ENCODE measurements at regions not wholly inside any gene's neighbourhood (a gene's known extent, or its start where the extent isn't known, plus 50 kb on each side); places are given as distances from the start of the nearest gene placed in this dataset.

DNA sequence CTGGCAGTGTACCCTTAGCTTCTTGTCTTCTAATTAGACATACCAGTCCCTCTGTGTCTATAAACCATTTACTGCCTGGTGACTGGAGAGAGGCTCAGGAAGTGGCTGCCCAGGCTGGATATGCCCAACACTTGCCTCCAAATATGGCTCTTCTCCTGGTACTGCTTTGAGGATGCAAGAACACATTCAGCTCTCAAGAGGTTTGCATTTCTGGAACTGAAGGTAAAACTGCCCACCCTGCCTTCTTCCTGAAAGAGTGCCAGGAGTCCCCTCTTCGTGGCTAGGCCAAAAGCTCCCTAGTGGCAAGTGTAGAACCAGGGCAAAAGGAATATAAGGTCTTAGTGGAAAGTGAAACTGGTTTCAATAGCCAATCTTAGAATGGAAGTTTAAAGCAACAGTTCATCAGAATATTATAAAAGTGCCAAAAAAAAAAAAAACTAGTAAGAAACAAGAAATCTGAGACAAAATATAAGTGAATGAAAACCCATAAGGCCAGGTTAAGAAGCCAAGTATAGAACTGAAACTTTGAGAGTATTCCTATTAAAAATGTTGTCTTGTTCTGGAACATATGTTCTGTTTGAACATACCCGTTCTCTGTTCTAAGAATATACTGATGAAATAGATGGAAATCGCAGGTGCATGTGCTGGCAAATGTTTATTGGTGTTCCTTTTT is 77.2 kb upstream of the CTTNBP2NL start:
- no peak for DNase-seq
- no peaks in the 10 kb centered on the region for H3K36me3 Mint-ChIP-seq (ENCODE audit: low read depth)
- TF ChIP-seq, protein P1, sequence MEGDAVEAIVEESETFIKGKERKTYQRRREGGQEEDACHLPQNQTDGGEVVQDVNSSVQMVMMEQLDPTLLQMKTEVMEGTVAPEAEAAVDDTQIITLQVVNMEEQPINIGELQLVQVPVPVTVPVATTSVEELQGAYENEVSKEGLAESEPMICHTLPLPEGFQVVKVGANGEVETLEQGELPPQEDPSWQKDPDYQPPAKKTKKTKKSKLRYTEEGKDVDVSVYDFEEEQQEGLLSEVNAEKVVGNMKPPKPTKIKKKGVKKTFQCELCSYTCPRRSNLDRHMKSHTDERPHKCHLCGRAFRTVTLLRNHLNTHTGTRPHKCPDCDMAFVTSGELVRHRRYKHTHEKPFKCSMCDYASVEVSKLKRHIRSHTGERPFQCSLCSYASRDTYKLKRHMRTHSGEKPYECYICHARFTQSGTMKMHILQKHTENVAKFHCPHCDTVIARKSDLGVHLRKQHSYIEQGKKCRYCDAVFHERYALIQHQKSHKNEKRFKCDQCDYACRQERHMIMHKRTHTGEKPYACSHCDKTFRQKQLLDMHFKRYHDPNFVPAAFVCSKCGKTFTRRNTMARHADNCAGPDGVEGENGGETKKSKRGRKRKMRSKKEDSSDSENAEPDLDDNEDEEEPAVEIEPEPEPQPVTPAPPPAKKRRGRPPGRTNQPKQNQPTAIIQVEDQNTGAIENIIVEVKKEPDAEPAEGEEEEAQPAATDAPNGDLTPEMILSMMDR (IDR thresholded peaks at IDR 0.05): no peak
- peaks cover 35% of the 10 kb centered on the region for H3K27me3 Mint-ChIP-seq (ENCODE audit: insufficient read depth)
- H3K4me3 Mint-ChIP-seq: no peak overlapping the region
- peaks cover 6% of the 10 kb centered on the region; the same call in 1 of the 2 replicates for H3K4me1 Mint-ChIP-seq (ENCODE audit: low read depth)
- no peaks in the 10 kb centered on the region for H3K9me3 Mint-ChIP-seq
- no peak overlapping the region for H3K27ac Mint-ChIP-seq

DNA sequence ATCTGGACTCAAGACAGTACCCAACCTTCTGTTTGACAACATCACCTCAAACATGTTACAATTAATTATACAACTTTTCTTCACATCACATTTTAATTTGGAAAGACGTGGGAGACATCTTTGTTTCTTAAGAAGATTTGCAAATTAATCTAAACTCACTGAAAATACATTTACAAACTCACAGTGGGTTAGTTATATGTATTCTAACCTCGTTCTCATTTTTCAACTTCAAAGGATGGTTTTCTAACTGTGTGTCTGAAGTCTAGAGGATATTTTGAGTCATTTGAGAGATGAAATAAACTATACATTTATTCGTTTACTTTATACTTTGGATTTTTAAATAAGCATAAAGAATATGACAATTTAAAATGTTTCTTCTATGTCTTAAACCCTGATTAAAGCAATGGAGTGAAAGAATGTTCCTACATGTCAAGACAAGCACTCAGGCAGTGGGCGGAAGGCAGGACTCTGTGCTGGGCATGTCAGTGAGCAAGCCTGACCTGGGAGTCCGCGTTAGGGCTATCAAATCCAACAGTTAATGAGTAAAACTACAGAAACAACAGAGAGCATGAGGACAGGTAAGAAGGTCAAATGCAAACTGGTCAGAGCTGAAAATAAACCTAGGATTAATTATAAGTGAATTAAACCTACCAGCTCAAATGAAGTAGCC is 76.5 kb upstream of the CTTNBP2NL start:
- no peak overlapping the region for H3K27ac Mint-ChIP-seq
- no peaks in the 10 kb centered on the region for H3K36me3 Mint-ChIP-seq (ENCODE audit: low read depth)
- H3K4me1 Mint-ChIP-seq (ENCODE audit: low read depth): peaks cover 6% of the 10 kb centered on the region; the same call in 1 of the 2 replicates
- no peak overlapping the region for H3K4me3 Mint-ChIP-seq
- no peak for DNase-seq
- TF ChIP-seq, protein P1 (IDR thresholded peaks at IDR 0.05): no peak
- H3K9me3 Mint-ChIP-seq: no peaks in the 10 kb centered on the region
- peaks cover 40% of the 10 kb centered on the region for H3K27me3 Mint-ChIP-seq (ENCODE audit: insufficient read depth)

DNA sequence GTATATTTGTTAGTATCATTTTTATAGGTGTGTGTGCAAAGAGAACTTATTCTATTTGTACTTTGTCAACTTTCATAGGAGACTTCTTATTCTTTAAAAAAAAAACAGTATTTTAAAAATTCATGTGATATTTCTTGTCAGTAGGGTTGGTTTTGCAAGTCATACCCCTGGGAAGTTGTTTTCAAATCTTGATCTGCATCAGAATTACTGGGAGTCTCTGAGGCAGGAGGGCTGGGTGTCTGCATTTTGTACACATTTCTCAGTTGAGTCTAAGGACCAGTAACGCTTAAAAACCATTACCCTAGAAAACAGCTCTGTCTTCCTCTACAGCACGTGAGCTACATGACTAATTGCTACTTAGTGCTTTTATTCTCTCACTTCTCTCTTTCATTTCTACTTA is 76.0 kb upstream of the CTTNBP2NL start:
- H3K4me3 Mint-ChIP-seq: no peak overlapping the region
- no peaks in the 10 kb centered on the region for H3K9me3 Mint-ChIP-seq
- H3K4me1 Mint-ChIP-seq (ENCODE audit: low read depth): peaks cover 6% of the 10 kb centered on the region; the same call in 1 of the 2 replicates
- H3K36me3 Mint-ChIP-seq (ENCODE audit: low read depth): no peaks in the 10 kb centered on the region
- no peak overlapping the region for H3K27ac Mint-ChIP-seq
- no peak for DNase-seq
- TF ChIP-seq, protein P1 (IDR thresholded peaks at IDR 0.05): no peak
- H3K27me3 Mint-ChIP-seq (ENCODE audit: insufficient read depth): peaks cover 35% of the 10 kb centered on the region

DNA sequence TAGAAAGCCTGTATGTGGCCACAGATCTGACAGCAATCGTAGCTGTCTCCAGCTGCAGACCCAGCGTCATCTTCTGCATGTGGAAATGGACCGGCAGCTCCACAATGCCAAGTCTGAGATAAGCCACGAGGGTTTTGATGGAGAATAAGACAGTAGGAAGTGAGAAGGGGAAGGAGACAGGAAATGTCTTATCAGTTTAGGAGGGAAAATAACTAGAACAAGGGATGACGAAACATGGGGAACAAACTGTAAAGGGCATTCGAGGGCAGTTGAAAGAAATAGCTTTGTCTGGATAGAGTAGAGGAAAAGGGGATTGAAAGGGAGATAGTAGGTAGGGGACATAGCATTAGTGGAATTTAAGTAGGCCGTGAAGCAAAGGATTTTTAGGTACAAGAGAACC is 74.0 kb upstream of the CTTNBP2NL start:
- Mint-ChIP-seq H3K36me3 (ENCODE audit: low read depth) (no peaks in the 10 kb centered on the region), H3K27ac (no peak overlapping the region), H3K27me3 (ENCODE audit: insufficient read depth) (peaks cover 33% of the 10 kb centered on the region), H3K4me1 (ENCODE audit: low read depth) (peaks cover 6% of the 10 kb centered on the region; the same call in 1 of the 2 replicates), H3K9me3 (no peaks in the 10 kb centered on the region), H3K4me3 (no peak overlapping the region)
- DNase-seq: no peak
- TF ChIP-seq, protein P1 (IDR thresholded peaks at IDR 0.05): no peak

DNA sequence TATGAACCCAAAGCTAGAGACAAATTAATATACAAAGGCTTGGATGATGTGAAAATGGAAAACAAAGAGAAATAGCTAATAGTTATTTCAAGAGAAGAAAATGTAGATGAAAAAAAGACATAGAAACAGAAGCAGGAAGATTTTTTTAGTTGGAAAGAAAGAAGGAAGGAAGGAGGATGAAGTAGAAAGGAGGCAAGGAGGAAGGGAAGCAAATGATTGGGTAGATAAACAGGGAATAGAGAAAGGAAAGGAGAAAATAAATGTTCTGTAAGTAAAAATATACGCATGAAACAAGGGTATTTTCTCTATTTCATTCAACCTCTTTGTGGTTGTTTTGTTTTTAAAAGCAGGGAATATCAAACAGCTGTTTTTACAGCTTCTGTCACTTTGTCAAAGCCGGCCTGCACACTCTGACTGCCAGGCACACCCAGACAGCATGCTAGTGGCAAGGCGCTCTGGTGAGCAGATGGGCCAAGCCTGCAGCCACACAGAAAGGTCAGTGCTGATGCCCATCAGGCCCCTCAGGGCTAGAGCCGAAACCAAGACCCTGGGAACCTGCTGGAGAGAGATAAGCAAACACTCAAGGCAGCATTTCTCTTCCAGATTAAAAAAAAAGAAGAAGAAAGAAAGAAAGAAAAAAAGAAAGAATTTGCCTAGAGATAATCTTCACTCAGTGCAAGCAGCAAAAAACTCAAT is 72.9 kb upstream of the CTTNBP2NL start:
- Mint-ChIP-seq H3K27me3 (ENCODE audit: insufficient read depth) (peaks cover 32% of the 10 kb centered on the region), H3K27ac (no peak overlapping the region), H3K4me3 (no peak overlapping the region), H3K4me1 (ENCODE audit: low read depth) (no peaks in the 10 kb centered on the region), H3K9me3 (no peaks in the 10 kb centered on the region), H3K36me3 (ENCODE audit: low read depth) (no peaks in the 10 kb centered on the region)
- DNase-seq: no peak
- TF ChIP-seq, protein P1 (IDR thresholded peaks at IDR 0.05): no peak

Data from HFFc6 (cell line).